ENCODE measurements at regions not wholly inside any gene's neighbourhood (a gene's known extent, or its start where the extent isn't known, plus 50 kb on each side); places are given as distances from the start of the nearest gene placed in this dataset.

- no peak for TF ChIP-seq ZNF274 (IDR thresholded peaks at IDR 0.05; ENCODE audit: low read depth, low read length)
- no peak for TF ChIP-seq SUZ12 (IDR thresholded peaks at IDR 0.05; ENCODE audit: extremely low read depth, insufficient read depth, insufficient read length)
- TF ChIP-seq YY1 (IDR thresholded peaks at IDR 0.05; ENCODE audit: insufficient read depth, insufficient read length), result no peak
Measured at GRCh38 chr10:2839081-2839725, 228.1 kb upstream of the PFKP start.

Measured in NT2/D1 (cell line).